ENCODE measurements at regions not wholly inside any gene's neighbourhood (a gene's known extent, or its start where the extent isn't known, plus 50 kb on each side); places are given as distances from the start of the nearest gene placed in this dataset.

- no peak for TF ChIP-seq CTCF (conservative IDR thresholded peaks at IDR 0.05; ENCODE audit: low read depth, low read length)
- no peak for TF ChIP-seq EZH2 (IDR thresholded peaks at IDR 0.05; ENCODE audit: borderline replicate concordance, low read depth, low read length, poor library complexity, severe bottlenecking)
These were observed 109.2 kb upstream of the DYRK2 start for GRCh38 chr12:67539329-67539728.

Data from A673 (cell line).